ENCODE measurements at regions not wholly inside any gene's neighbourhood (a gene's known extent, or its start where the extent isn't known, plus 50 kb on each side); places are given as distances from the start of the nearest gene placed in this dataset.

GRCh38 chr7:155954550-155955366, 142.5 kb upstream of the SHH start:
- TF ChIP-seq CTCF (IDR thresholded peaks at IDR 0.05 in 8 of 11, conservative IDR thresholded peaks at IDR 0.05 in 3 of 11) (no peak), POLR2A (IDR thresholded peaks at IDR 0.05) (no peak), POLR2AphosphoS5 (IDR thresholded peaks at IDR 0.05) (no peak)
